HCT116 (cell line): ENCODE measurements at regions not wholly inside any gene's neighbourhood (a gene's known extent, or its start where the extent isn't known, plus 50 kb on each side); places are given as distances from the start of the nearest gene placed in this dataset.

Experiments used
- ATAC-seq: fragments of 200-7000 bp; cut with Tn5 transposase; 2 replicates; pipeline ENCODE4 v1.9.1; 2020; ENCODE audit warnings: mild to moderate bottlenecking, moderate library complexity
- BruUV-seq: library from RNA; stranded (reverse); fragments of 400-500 nt; replicated peaks from 2 replicates; lab custom pipeline; 2021; lab: Mats Ljungman, UMichigan
- CTCF ChIA-PET: fragments of 300-600 bp; sonication (Branson Sonifier 250); formaldehyde crosslinking; loops from one replicate; lab custom pipeline; 2021; ENCODE audit warnings: antibody characterized with exemption; lab: Charles Lee
- POLR2A ChIA-PET: fragments of 300-600, 350-600 bp; sonication (Branson Sonifier 250); formaldehyde crosslinking; loops from one replicate; lab custom pipeline; 2021; ENCODE audit warnings: antibody characterized with exemption; lab: Charles Lee
- RAD21 ChIA-PET, 2 experiments: fragments of 300-600 bp; sonication (Branson Sonifier 250); formaldehyde crosslinking; loops; one replicate each; lab custom pipeline; 2023; ENCODE audit warnings: low total read pairs in 2 of 2; ENCODE audit not compliant: uncharacterized antibody in 2 of 2, unreplicated experiment in 2 of 2, low non-redundant PET in 1 of 2; lab: Charles Lee
- DNase-seq: peaks from one replicate; pipeline ENCODE4 v3.0.0-alpha.2; 2010; ENCODE audit warnings: low read depth, low spot score
- H2AFZ ChIP-seq: fragments of 200-600 bp; shearing (Covaris generic), sonication (generic); 2 replicates; pipeline ENCODE4 v1.6.1; 2017; ENCODE audit warnings: low read depth, mixed run types, mixed read lengths, antibody characterized with exemption, low read length; ENCODE audit not compliant: poor library complexity, severe bottlenecking
- H3K27ac ChIP-seq: 2 replicates; pipeline ENCODE4 v1.5.1; 2012; ENCODE audit warnings: low read depth, low read length
- H3K27me3 ChIP-seq: fragments of 200-600 bp; sonication (generic); 2 replicates; pipeline ENCODE4 v1.6.1; 2016; ENCODE audit warnings: mixed run types, low read length, mixed read lengths; ENCODE audit not compliant: insufficient read depth
- H3K36me3 ChIP-seq, 2 experiments: fragments of 200-500 bp in 1 of 2; fragments of 200-600 bp in 1 of 2; sonication (Bioruptor generic) in 1 of 2; sonication (generic) in 1 of 2; 2 replicates each; pipeline versions ENCODE4 v1.5.1 to v1.6.1; 2014 to 2016; ENCODE audit warnings: low read length in 2 of 2, inconsistent platforms in 1 of 2, mixed read lengths in 1 of 2, mixed run types in 1 of 2; ENCODE audit not compliant: insufficient read depth in 2 of 2, control insufficient read depth in 1 of 2
- H3K4me1 ChIP-seq, 2 experiments: fragments of 200-600 bp in 1 of 2; sonication (generic) in 1 of 2; 2 replicates each; pipeline versions ENCODE4 v1.5.1 to v1.6.1; 2012 to 2017; ENCODE audit warnings: low read length in 2 of 2, inconsistent platforms in 1 of 2, mild to moderate bottlenecking in 1 of 2, mixed read lengths in 1 of 2, mixed run types in 1 of 2, moderate library complexity in 1 of 2; ENCODE audit not compliant: insufficient read depth in 2 of 2, control insufficient read depth in 1 of 2
- H3K4me2 ChIP-seq: fragments of 200-600 bp; sonication (generic); 2 replicates; pipeline ENCODE4 v1.6.1; 2017; ENCODE audit warnings: mixed run types, low read length, mixed read lengths
- H3K4me3 ChIP-seq, 2 experiments: fragments of 200-600 bp in 1 of 2; sonication (generic) in 1 of 2; replicated peaks in 1 of 2; 2 replicates each; pipeline ENCODE4 v1.5.1; 2011 to 2016; ENCODE audit warnings: low read length in 2 of 2, control low read depth in 1 of 2, low read depth in 1 of 2, mild to moderate bottlenecking in 1 of 2, mixed read lengths in 1 of 2, mixed run types in 1 of 2
- H3K79me2 ChIP-seq: fragments of 200-600 bp; sonication (generic); 2 replicates; pipeline ENCODE4 v1.6.1; 2017; ENCODE audit warnings: mild to moderate bottlenecking, mixed run types, low read length, moderate library complexity, mixed read lengths; ENCODE audit not compliant: insufficient read depth
- H3K9ac ChIP-seq: fragments of 200-600 bp; sonication (generic); 2 replicates; pipeline ENCODE4 v1.6.1; 2016; ENCODE audit warnings: low read length, mixed read lengths
- H3K9me2 ChIP-seq: fragments of 200-600 bp; sonication (generic), shearing (Covaris generic); 2 replicates; pipeline ENCODE4 v1.6.1; 2017; ENCODE audit warnings: mixed run types, mild to moderate bottlenecking, moderate library complexity; ENCODE audit not compliant: insufficient read depth
- H3K9me3 ChIP-seq, 2 experiments: fragments of 200-500 bp in 1 of 2; fragments of 200-600 bp in 1 of 2; sonication (Bioruptor generic) in 1 of 2; sonication (generic) in 1 of 2; 2 replicates each; pipeline ENCODE4 v1.6.1; 2014 to 2017; ENCODE audit warnings: low read length in 2 of 2, mixed read lengths in 2 of 2, inconsistent platforms in 1 of 2, low read depth in 1 of 2, mild to moderate bottlenecking in 1 of 2, mixed run types in 1 of 2, moderate library complexity in 1 of 2; ENCODE audit not compliant: control insufficient read depth in 1 of 2, insufficient read depth in 1 of 2
- H4K20me1 ChIP-seq: fragments of 200-600 bp; sonication (generic), shearing (Covaris generic); 2 replicates; pipeline ENCODE4 v1.6.1; 2017; ENCODE audit warnings: mixed run types, mild to moderate bottlenecking, moderate library complexity; ENCODE audit not compliant: insufficient read depth
- ATF3 ChIP-seq: IDR thresholded peaks from 2 replicates; pipeline ENCODE4 v1.6.1; 2012
- CBX3 ChIP-seq: IDR thresholded peaks from 2 replicates; pipeline ENCODE4 v1.6.1; 2012; ENCODE audit warnings: low read depth
- EGR1 ChIP-seq: IDR thresholded peaks from 2 replicates; pipeline ENCODE4 v1.6.1; 2012; ENCODE audit warnings: low read depth
- EZH2 ChIP-seq: fragments of 200-600 bp; sonication (generic); IDR thresholded peaks from 2 replicates; pipeline ENCODE4 v1.6.1; 2017; ENCODE audit warnings: antibody characterized with exemption, mixed run types
- EZH2phosphoT487 ChIP-seq: fragments of 200-600 bp; IDR thresholded peaks from 2 replicates; pipeline ENCODE4 v1.6.1; 2018; ENCODE audit warnings: antibody characterized with exemption, borderline replicate concordance
- FOSL1 ChIP-seq: IDR thresholded peaks from 2 replicates; pipeline ENCODE4 v1.6.1; 2012; ENCODE audit warnings: low read depth
- JUND ChIP-seq: IDR thresholded peaks from 2 replicates; pipeline ENCODE4 v1.6.1; 2012
- MAX ChIP-seq: IDR thresholded peaks from 2 replicates; pipeline ENCODE4 v1.6.1; 2012
- POLR2A ChIP-seq: IDR thresholded peaks from 2 replicates; pipeline ENCODE4 v1.7.0; 2011; ENCODE audit warnings: borderline replicate concordance; ENCODE audit not compliant: insufficient read depth, insufficient read length; ENCODE audit errors: extremely low read depth
- RAD21 ChIP-seq: IDR thresholded peaks from 2 replicates; pipeline ENCODE4 v1.6.1; 2012; ENCODE audit warnings: low read depth, mild to moderate bottlenecking
- REST ChIP-seq: IDR thresholded peaks from 2 replicates; pipeline ENCODE4 v1.6.1; 2012; ENCODE audit warnings: low read depth
- SIN3A ChIP-seq: IDR thresholded peaks from 2 replicates; pipeline ENCODE4 v1.6.1; 2012; ENCODE audit warnings: low read depth
- SP1 ChIP-seq: IDR thresholded peaks from 2 replicates; pipeline ENCODE4 v1.6.1; 2012; ENCODE audit warnings: low read depth
- SRF ChIP-seq: IDR thresholded peaks from 2 replicates; pipeline ENCODE4 v1.6.1; 2012; ENCODE audit warnings: low read depth
- TCF7L2 ChIP-seq: IDR thresholded peaks from 2 replicates; pipeline ENCODE4 v1.7.0; 2011; ENCODE audit warnings: borderline replicate concordance, inconsistent platforms; ENCODE audit not compliant: insufficient read depth, insufficient read length; ENCODE audit errors: extremely low read depth
- YY1 ChIP-seq: IDR thresholded peaks from 2 replicates; pipeline ENCODE4 v1.6.1; 2011; ENCODE audit warnings: low read length, low read depth, moderate library complexity, mild to moderate bottlenecking; ENCODE audit not compliant: insufficient replicate concordance; ENCODE audit errors: extremely low read depth
- ZBTB33 ChIP-seq: IDR thresholded peaks from 2 replicates; pipeline ENCODE4 v1.6.1; 2011; ENCODE audit warnings: mild to moderate bottlenecking, low read length, moderate library complexity; ENCODE audit not compliant: insufficient replicate concordance; ENCODE audit errors: extremely low read depth
- ZFX ChIP-seq: fragments of 450-650 bp; IDR thresholded peaks from 2 replicates; pipeline ENCODE4 v1.6.1; 2017
- ZNF274 ChIP-seq: fragments of 200-500 bp; sonication (Bioruptor generic); IDR thresholded peaks from 2 replicates; pipeline ENCODE4 v1.6.1; 2014; ENCODE audit warnings: mild to moderate bottlenecking, low read depth, low read length, inconsistent platforms
- intact Hi-C: fragments of 100-400 bp; cut with micrococcal nuclease; formaldehyde crosslinking; loops from 2 replicates; pipeline ENCODE4 v1.10.0; 2022

- ChIA-PET CTCF (no interaction called here), RAD21 (no interaction called here)
Observed at GRCh38 chr5:58286741-58287140, 173.1 kb downstream of the PLK2 start.

More at GRCh38 chr5:58286741-58287140, 173.1 kb downstream of the PLK2 start:
- no peak overlapping the region for H3K27ac ChIP-seq
- H3K27me3 ChIP-seq: no peaks in the 10 kb centered on the region
- DNase-seq: no peak
- no peaks in the 10 kb centered on the region for H3K9me2 ChIP-seq
- no peak overlapping the region for H3K4me2 ChIP-seq
- H4K20me1 ChIP-seq: no peaks in the 10 kb centered on the region
- H3K9me3 ChIP-seq: no peaks in the 10 kb centered on the region
- intact Hi-C loops: no loop called here
- no peak overlapping the region for H3K4me3 ChIP-seq
- H3K9ac ChIP-seq: no peak overlapping the region
- no TSS peak for BruUV-seq
- no peak for ATAC-seq
- TF ChIP-seq FOSL1: no peak
- no peak for TF ChIP-seq TCF7L2
- TF ChIP-seq EGR1: no peak
- TF ChIP-seq SIN3A: no peak
- TF ChIP-seq POLR2A: no peak
- TF ChIP-seq EZH2phosphoT487: no peak
- TF ChIP-seq MAX: no peak
- TF ChIP-seq EZH2: no peak
- no peak for TF ChIP-seq REST
- no peak for TF ChIP-seq ATF3
- TF ChIP-seq YY1: no peak
- no peak for TF ChIP-seq ZBTB33
- no peak for TF ChIP-seq SRF
- TF ChIP-seq ZNF274: no peak
- TF ChIP-seq CBX3: no peak
- no peak for TF ChIP-seq JUND
- TF ChIP-seq SP1: no peak
- TF ChIP-seq ZFX: no peak
- TF ChIP-seq RAD21: no peak
- no peaks in the 10 kb centered on the region for H3K79me2 ChIP-seq
- no peak overlapping the region for H2AFZ ChIP-seq
- POLR2A ChIA-PET: no interaction called here
- H3K4me1 ChIP-seq: no peaks in the 10 kb centered on the region
- no peaks in the 10 kb centered on the region for H3K36me3 ChIP-seq
